AG04449 (cell line): ENCODE measurements at regions not wholly inside any gene's neighbourhood (a gene's known extent, or its start where the extent isn't known, plus 50 kb on each side); places are given as distances from the start of the nearest gene placed in this dataset.

Experiments used
- CTCF ChIA-PET: fragments of 350-600 bp; formaldehyde crosslinking; extraction: SDS; loops from one replicate; lab custom pipeline; 2021; ENCODE audit warnings: antibody characterized with exemption; lab: Yijun Ruan, JAX
- POLR2A ChIA-PET: fragments of 400-600, 350-600 bp; formaldehyde crosslinking; extraction: SDS; loops from one replicate; lab custom pipeline; 2020; ENCODE audit warnings: antibody characterized with exemption, inconsistent platforms; lab: Yijun Ruan, JAX
- DNase-seq: peaks from one replicate; pipeline ENCODE4 v3.0.0-alpha.2; 2010; ENCODE audit warnings: low read depth, low spot score
- H3K4me3 ChIP-seq: 2 replicates; pipeline ENCODE4 v1.5.1; 2011; ENCODE audit warnings: low read depth, mild to moderate bottlenecking, control low read depth, low read length
- TF ChIP-seq, protein P1 (sequence below): IDR thresholded peaks from one replicate; pipeline ENCODE4 v1.5.1; 2011; ENCODE audit warnings: mild to moderate bottlenecking, moderate library complexity, low read length, control low read depth, inconsistent platforms; ENCODE audit not compliant: insufficient read depth; ENCODE audit errors: missing control alignments

DNA sequence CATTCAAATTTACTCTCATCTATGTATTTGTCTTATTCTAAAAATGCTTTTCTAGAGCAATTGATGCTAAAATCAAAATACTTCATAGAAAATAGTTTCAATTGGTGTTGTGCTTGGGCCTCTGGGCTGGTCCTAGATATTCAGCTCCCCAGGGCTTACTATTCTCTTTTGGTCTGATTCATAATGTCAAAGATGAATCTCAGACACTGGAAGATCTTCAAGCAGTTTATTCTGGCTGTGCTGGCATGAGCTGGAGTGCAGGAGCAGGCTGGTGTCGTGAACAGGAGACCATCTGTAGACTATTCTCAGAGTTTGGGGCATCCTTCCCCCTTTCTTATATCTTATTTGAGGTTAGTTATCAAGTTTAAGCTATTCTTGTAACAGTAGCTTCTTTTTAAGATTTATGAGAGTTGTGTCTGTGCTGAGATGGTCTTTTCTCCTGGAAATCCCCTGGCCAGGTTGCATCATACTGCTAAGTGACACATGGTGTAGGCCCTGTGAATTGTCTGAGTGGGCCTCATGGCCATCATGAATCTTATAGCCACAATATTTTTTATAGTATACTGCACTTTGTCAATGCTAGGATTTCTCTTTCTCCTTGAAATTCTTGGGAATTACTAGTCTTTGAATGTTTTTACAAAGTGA, 1624.0 kb upstream of the IGFBP7 start:
- DNase-seq, result no peak
- ChIA-PET CTCF (no interaction called here), POLR2A (no interaction called here)
- H3K4me3 ChIP-seq, result no peak overlapping the region
- TF ChIP-seq, protein P1, sequence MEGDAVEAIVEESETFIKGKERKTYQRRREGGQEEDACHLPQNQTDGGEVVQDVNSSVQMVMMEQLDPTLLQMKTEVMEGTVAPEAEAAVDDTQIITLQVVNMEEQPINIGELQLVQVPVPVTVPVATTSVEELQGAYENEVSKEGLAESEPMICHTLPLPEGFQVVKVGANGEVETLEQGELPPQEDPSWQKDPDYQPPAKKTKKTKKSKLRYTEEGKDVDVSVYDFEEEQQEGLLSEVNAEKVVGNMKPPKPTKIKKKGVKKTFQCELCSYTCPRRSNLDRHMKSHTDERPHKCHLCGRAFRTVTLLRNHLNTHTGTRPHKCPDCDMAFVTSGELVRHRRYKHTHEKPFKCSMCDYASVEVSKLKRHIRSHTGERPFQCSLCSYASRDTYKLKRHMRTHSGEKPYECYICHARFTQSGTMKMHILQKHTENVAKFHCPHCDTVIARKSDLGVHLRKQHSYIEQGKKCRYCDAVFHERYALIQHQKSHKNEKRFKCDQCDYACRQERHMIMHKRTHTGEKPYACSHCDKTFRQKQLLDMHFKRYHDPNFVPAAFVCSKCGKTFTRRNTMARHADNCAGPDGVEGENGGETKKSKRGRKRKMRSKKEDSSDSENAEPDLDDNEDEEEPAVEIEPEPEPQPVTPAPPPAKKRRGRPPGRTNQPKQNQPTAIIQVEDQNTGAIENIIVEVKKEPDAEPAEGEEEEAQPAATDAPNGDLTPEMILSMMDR, result no peak

DNA sequence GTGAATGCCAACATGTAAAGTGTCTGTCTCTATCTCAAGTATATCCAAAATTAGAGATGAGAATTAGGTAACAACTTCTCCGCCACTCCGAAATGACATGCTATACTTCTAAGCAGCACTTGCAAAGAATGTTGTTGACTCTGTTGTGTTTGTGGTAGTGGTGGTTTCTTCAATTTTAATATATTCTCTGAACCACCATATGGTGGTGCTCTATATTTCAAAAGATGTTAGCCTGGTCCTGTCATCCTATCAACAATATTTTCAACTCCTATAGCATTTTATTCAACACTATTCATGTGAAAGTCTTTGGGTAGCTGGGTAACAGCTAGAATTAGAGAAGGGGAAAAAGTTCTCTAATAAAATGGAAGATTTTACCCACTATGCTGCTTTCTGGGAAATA, 1622.8 kb upstream of the IGFBP7 start:
- TF ChIP-seq, protein P1, result no peak
- CTCF ChIA-PET, result no interaction called here
- no peak for DNase-seq
- POLR2A ChIA-PET, result no interaction called here
- no peak overlapping the region for H3K4me3 ChIP-seq

DNA sequence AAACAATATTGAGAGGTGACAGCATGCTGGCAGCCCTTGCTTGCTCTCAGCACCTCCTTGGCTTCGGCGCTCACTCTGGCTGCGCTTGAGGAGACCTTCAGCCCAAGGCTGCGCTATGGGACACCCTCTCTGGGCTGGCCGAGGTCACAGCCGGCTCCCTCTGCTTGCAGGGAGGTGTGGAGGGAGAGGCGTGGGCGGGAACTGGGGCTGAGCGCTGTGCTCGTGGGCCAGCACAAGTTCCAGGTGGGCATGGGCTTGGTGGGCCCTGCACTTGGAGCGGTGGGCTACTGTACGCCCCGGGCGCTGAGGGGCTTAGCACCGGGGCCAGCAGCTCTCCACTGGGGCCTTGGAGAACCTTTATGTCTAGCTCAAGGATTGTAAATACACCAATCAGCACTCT, 1613.8 kb upstream of the IGFBP7 start:
- DNase-seq, result no peak
- TF ChIP-seq, protein P1, result no peak
- POLR2A ChIA-PET, result no interaction called here
- CTCF ChIA-PET, result no interaction called here
- no peak overlapping the region for H3K4me3 ChIP-seq

DNA sequence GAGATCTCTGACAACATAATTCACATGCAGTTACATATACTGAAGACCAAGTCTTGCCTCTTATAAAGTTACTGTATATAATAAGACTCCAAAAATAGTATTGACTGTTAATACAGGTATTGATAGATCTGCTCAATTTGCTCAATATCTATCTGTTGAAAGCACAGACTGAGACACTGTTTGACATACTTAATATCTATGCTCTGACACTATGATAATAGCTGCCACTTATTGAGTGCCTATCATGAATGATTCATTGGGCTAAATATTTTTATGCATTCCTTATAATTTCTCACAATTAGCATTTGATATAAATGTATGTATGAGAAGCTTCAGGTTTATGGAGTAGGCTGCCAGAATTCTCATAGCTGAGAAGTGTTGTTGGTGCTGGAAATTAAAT, 1600.9 kb upstream of the IGFBP7 start:
- POLR2A ChIA-PET, result no interaction called here
- TF ChIP-seq, protein P1, result no peak

DNA sequence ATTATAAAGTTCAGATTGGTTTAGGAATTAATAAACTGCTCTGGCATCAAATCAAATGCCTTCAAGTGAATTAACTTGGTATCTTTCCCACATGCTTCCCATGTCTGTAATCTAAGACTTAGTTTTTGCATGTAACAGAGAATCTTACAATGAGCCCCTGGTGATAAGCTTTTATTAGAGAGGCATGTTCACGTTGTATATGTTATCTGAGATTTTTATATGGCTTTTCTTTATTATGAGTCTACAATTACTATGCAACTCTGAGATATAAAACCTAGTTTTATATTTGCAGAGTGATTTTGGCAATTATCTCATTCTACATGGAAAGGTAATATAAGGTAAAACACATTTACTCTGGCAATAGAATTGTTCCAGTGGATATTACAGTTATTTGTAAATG, 1578.4 kb upstream of the IGFBP7 start:
- ChIA-PET CTCF (no interaction called here), POLR2A (no interaction called here)
- TF ChIP-seq, protein P1, result no peak
- H3K4me3 ChIP-seq, result no peak overlapping the region
- no peak for DNase-seq

More for the DNA sequence above, 1600.9 kb upstream of the IGFBP7 start:
- CTCF ChIA-PET, result no interaction called here
- DNase-seq, result no peak
- H3K4me3 ChIP-seq, result no peak overlapping the region

DNA sequence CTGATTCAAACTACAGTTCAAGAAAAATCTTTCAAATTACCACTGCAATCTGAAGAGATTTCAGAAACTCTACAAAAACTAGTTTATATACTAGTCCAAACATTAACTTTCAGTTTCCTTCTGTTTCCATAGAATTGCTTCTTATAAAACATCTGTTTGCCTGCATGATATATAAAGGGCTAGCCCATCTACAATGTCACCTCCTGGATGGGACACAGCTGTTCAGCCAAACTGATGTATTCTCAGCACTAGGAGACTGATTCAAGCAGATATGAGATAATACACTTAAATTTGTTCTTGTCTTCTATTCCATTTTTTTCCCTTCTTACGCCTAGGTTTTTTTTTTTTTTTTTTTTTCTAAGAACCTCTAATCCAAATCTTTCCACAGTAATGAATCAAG, 1569.7 kb upstream of the IGFBP7 start:
- ChIA-PET CTCF (no interaction called here), POLR2A (no interaction called here)
- H3K4me3 ChIP-seq, result no peak overlapping the region
- TF ChIP-seq, protein P1, result no peak
- DNase-seq, result no peak
